ENCODE measurements at regions not wholly inside any gene's neighbourhood (a gene's known extent, or its start where the extent isn't known, plus 50 kb on each side); places are given as distances from the start of the nearest gene placed in this dataset.

DNA sequence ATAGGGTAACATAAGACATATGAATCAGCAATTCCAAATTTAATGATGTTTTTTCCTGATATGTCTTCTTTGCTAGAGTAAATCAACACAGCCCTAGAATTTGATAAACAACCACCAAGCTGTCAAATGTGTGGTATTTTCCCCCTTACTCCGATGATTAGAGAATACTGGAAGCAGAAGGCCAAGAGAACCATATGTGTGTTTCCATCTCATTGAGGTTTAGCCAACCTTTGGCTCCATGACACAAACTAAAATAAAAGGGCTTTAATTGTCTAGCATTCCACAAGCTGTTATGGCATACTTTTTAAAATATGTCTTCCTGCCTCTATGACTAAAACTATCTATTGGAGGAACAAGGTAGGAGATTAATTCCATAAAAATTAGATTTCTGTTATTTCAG is 1222.4 kb upstream of the AGA start:
- no peak for TF ChIP-seq CTCF (conservative IDR thresholded peaks at IDR 0.05; ENCODE audit: low read depth, low read length)
- TF ChIP-seq EZH2 (IDR thresholded peaks at IDR 0.05; ENCODE audit: borderline replicate concordance, low read depth, low read length, poor library complexity, severe bottlenecking): no peak
